Neural cell (in vitro differentiated cells): ENCODE measurements at regions not wholly inside any gene's neighbourhood (a gene's known extent, or its start where the extent isn't known, plus 50 kb on each side); places are given as distances from the start of the nearest gene placed in this dataset.

Experiments used
- H2AFZ ChIP-seq: fragments of 200-600, 300-800 bp; sonication (generic), shearing (Covaris generic); 2 replicates; pipeline ENCODE4 v1.6.0; 2014; ENCODE audit warnings: low read depth, mild to moderate bottlenecking, antibody characterized with exemption, low read length, moderate library complexity
- H3F3A ChIP-seq: fragments of 200-600 bp; shearing (Covaris generic); 2 replicates; pipeline ENCODE4 v1.6.1; 2016; ENCODE audit warnings: mild to moderate bottlenecking, moderate library complexity, mixed read lengths, antibody characterized with exemption, low read length; ENCODE audit not compliant: insufficient read depth, poor library complexity, severe bottlenecking
- H3K27ac ChIP-seq: fragments of 200-600, 300-800 bp; sonication (generic), shearing (Covaris generic); 2 replicates; pipeline ENCODE4 v1.5.1; 2014; ENCODE audit warnings: mild to moderate bottlenecking, low read length, moderate library complexity
- H3K27me3 ChIP-seq: fragments of 300-800, 200-600 bp; sonication (generic), shearing (Covaris generic); 2 replicates; pipeline ENCODE4 v1.6.0; 2014; ENCODE audit warnings: mild to moderate bottlenecking, low read depth, low read length, moderate library complexity; ENCODE audit not compliant: insufficient read depth
- H3K36me3 ChIP-seq: fragments of 300-800, 200-600 bp; sonication (generic), shearing (Covaris generic); 2 replicates; pipeline ENCODE4 v1.5.1; 2014; ENCODE audit warnings: mild to moderate bottlenecking, antibody characterized with exemption, low read length, moderate library complexity; ENCODE audit not compliant: insufficient read depth
- H3K4me2 ChIP-seq: fragments of 300-800, 200-600 bp; sonication (generic), shearing (Covaris generic); 2 replicates; pipeline ENCODE4 v1.6.0; 2014; ENCODE audit warnings: mild to moderate bottlenecking, low read length
- H3K4me3 ChIP-seq: fragments of 300-800, 200-600 bp; sonication (generic), shearing (Covaris generic); 2 replicates; pipeline ENCODE4 v1.5.1; 2014; ENCODE audit warnings: mild to moderate bottlenecking, low read length, moderate library complexity
- H3K79me2 ChIP-seq: fragments of 200-600 bp; shearing (Covaris generic); replicated peaks from 2 replicates; pipeline ENCODE4 v1.6.0; 2014; ENCODE audit warnings: mild to moderate bottlenecking, low read length, moderate library complexity; ENCODE audit not compliant: insufficient read depth
- H3K9ac ChIP-seq: fragments of 300-800, 200-600 bp; sonication (generic), shearing (Covaris generic); 2 replicates; pipeline ENCODE4 v1.6.1; 2016; ENCODE audit warnings: mild to moderate bottlenecking, low read length, mixed read lengths
- H3K9me2 ChIP-seq: fragments of 200-600 bp; shearing (Covaris generic); 2 replicates; pipeline ENCODE4 v1.6.1; 2016; ENCODE audit warnings: mild to moderate bottlenecking, low read length, mixed read lengths; ENCODE audit not compliant: insufficient read depth
- H3K9me3 ChIP-seq: fragments of 200-600, 300-800 bp; sonication (generic), shearing (Covaris generic); 2 replicates; pipeline ENCODE4 v1.6.1; 2016; ENCODE audit warnings: mild to moderate bottlenecking, mixed run types, low read length, moderate library complexity, mixed read lengths
- H4K20me1 ChIP-seq: fragments of 200-600 bp; shearing (Covaris generic); 2 replicates; pipeline ENCODE4 v1.6.1; 2016; ENCODE audit warnings: mild to moderate bottlenecking, mixed run types; ENCODE audit not compliant: insufficient read depth
- EP300 ChIP-seq: fragments of 450-650 bp; conservative IDR thresholded peaks from 2 replicates; pipeline ENCODE4 v1.6.1; 2014; ENCODE audit warnings: antibody characterized with exemption, mild to moderate bottlenecking, moderate library complexity; ENCODE audit not compliant: poor library complexity, severe bottlenecking
- EZH2 ChIP-seq: fragments of 200-600, 300-800 bp; shearing (Covaris generic), sonication (generic); IDR thresholded peaks from 2 replicates; pipeline ENCODE4 v1.6.1; 2014; ENCODE audit warnings: antibody characterized with exemption, low read length, borderline replicate concordance, mild to moderate bottlenecking; ENCODE audit not compliant: insufficient read depth, poor library complexity, severe bottlenecking
- MXI1 ChIP-seq: fragments of 450-650 bp; conservative IDR thresholded peaks from 2 replicates; pipeline ENCODE4 v1.6.1; 2014; ENCODE audit warnings: antibody characterized with exemption, mild to moderate bottlenecking; ENCODE audit not compliant: poor library complexity, severe bottlenecking
- POLR2AphosphoS5 ChIP-seq: IDR thresholded peaks from 2 replicates; pipeline ENCODE4 v1.6.1; 2012
- RAD21 ChIP-seq: fragments of 450-650 bp; conservative IDR thresholded peaks from 2 replicates; pipeline ENCODE4 v1.6.1; 2014; ENCODE audit warnings: antibody characterized with exemption, mild to moderate bottlenecking, moderate library complexity
- SMC3 ChIP-seq: fragments of 450-650 bp; conservative IDR thresholded peaks from 2 replicates; pipeline ENCODE4 v1.6.1; 2014; ENCODE audit warnings: antibody characterized with exemption, mild to moderate bottlenecking, moderate library complexity; ENCODE audit not compliant: poor library complexity
- TAF1 ChIP-seq: IDR thresholded peaks from 2 replicates; pipeline ENCODE4 v1.6.1; 2012; ENCODE audit warnings: low read depth
- TF ChIP-seq, protein P1 (sequence below): IDR thresholded peaks from 2 replicates; pipeline ENCODE4 v1.6.1; 2012; ENCODE audit warnings: borderline replicate concordance
- TF ChIP-seq, protein P2 (sequence below): fragments of 450-650 bp; IDR thresholded peaks from 2 replicates; pipeline ENCODE4 v1.5.1; 2014; ENCODE audit warnings: antibody characterized with exemption, mild to moderate bottlenecking, moderate library complexity; ENCODE audit not compliant: poor library complexity, severe bottlenecking

DNA sequence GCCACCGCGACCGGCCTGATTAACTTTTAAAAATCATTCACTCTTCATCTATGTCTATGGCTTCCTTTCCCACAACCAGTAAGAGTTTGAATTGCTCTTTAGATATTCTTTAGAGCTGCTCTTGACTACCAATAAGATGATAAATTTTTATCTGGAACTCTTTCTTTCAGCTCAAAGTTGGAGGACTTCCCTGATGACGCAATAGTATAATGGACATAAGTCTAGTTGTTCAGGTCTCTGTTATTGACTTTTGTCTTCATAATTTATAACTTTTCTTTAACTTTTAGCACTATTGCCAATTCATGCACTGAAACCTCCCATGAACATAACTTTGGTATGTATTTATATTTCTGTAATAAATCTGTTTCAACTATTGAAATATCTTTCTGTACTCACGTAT, 61.3 kb upstream of the NLGN1 start:
- H3K4me2 ChIP-seq = no peak overlapping the region
- H3K79me2 ChIP-seq = no peaks in the 10 kb centered on the region
- H3K9ac ChIP-seq = no peak overlapping the region
- H3K27me3 ChIP-seq = no peaks in the 10 kb centered on the region
- H3K27ac ChIP-seq = no peak overlapping the region
- no peaks in the 10 kb centered on the region for H3K36me3 ChIP-seq
- no peak for TF ChIP-seq POLR2AphosphoS5
- no peak for TF ChIP-seq MXI1
- no peak for TF ChIP-seq RAD21
- TF ChIP-seq, protein P1, sequence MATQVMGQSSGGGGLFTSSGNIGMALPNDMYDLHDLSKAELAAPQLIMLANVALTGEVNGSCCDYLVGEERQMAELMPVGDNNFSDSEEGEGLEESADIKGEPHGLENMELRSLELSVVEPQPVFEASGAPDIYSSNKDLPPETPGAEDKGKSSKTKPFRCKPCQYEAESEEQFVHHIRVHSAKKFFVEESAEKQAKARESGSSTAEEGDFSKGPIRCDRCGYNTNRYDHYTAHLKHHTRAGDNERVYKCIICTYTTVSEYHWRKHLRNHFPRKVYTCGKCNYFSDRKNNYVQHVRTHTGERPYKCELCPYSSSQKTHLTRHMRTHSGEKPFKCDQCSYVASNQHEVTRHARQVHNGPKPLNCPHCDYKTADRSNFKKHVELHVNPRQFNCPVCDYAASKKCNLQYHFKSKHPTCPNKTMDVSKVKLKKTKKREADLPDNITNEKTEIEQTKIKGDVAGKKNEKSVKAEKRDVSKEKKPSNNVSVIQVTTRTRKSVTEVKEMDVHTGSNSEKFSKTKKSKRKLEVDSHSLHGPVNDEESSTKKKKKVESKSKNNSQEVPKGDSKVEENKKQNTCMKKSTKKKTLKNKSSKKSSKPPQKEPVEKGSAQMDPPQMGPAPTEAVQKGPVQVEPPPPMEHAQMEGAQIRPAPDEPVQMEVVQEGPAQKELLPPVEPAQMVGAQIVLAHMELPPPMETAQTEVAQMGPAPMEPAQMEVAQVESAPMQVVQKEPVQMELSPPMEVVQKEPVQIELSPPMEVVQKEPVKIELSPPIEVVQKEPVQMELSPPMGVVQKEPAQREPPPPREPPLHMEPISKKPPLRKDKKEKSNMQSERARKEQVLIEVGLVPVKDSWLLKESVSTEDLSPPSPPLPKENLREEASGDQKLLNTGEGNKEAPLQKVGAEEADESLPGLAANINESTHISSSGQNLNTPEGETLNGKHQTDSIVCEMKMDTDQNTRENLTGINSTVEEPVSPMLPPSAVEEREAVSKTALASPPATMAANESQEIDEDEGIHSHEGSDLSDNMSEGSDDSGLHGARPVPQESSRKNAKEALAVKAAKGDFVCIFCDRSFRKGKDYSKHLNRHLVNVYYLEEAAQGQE = no peak
- TF ChIP-seq TAF1 = no peak
- TF ChIP-seq EZH2 = no peak
- TF ChIP-seq, protein P2, sequence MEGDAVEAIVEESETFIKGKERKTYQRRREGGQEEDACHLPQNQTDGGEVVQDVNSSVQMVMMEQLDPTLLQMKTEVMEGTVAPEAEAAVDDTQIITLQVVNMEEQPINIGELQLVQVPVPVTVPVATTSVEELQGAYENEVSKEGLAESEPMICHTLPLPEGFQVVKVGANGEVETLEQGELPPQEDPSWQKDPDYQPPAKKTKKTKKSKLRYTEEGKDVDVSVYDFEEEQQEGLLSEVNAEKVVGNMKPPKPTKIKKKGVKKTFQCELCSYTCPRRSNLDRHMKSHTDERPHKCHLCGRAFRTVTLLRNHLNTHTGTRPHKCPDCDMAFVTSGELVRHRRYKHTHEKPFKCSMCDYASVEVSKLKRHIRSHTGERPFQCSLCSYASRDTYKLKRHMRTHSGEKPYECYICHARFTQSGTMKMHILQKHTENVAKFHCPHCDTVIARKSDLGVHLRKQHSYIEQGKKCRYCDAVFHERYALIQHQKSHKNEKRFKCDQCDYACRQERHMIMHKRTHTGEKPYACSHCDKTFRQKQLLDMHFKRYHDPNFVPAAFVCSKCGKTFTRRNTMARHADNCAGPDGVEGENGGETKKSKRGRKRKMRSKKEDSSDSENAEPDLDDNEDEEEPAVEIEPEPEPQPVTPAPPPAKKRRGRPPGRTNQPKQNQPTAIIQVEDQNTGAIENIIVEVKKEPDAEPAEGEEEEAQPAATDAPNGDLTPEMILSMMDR = no peak
- TF ChIP-seq SMC3 = no peak
- no peak for TF ChIP-seq EP300
- H3K4me3 ChIP-seq = no peak overlapping the region
- no peaks in the 10 kb centered on the region for H3K9me3 ChIP-seq
- H3K9me2 ChIP-seq = no peaks in the 10 kb centered on the region
- H4K20me1 ChIP-seq = no peaks in the 10 kb centered on the region
- H3F3A ChIP-seq = no peaks in the 10 kb centered on the region
- no peak overlapping the region for H2AFZ ChIP-seq

DNA sequence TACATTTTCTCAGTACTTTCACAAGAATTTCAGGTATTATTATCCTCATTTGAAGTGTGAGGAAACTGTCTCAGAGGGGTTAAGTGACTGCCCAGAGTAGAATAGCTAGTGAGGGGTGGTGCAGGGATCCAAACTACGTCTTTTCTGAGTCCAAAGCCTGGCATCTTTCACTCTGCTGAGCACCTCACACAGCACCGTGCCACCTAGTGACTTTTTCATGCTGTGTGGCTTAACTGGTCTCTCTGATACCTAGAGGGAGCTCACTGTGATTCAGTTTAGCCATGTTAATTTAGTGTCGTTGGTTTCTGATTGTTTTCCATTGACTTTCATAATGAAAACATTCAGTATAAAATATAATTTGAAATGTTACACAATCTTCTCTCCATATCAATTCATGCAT, 91.4 kb upstream of the NLGN1 start:
- no peak overlapping the region for H3K4me2 ChIP-seq
- no peak overlapping the region for H3K9ac ChIP-seq
- no peaks in the 10 kb centered on the region for H3K9me3 ChIP-seq
- no peaks in the 10 kb centered on the region for H3K36me3 ChIP-seq
- no peaks in the 10 kb centered on the region for H4K20me1 ChIP-seq
- H3K4me3 ChIP-seq = no peak overlapping the region
- no peaks in the 10 kb centered on the region for H3K9me2 ChIP-seq
- no peak for TF ChIP-seq POLR2AphosphoS5
- TF ChIP-seq, protein P1 = no peak
- TF ChIP-seq RAD21 = no peak
- TF ChIP-seq EP300 = no peak
- no peak overlapping the region for H3K27ac ChIP-seq
- no peaks in the 10 kb centered on the region for H3K27me3 ChIP-seq
- no peak overlapping the region for H2AFZ ChIP-seq
- no peaks in the 10 kb centered on the region for H3K79me2 ChIP-seq
- no peaks in the 10 kb centered on the region for H3F3A ChIP-seq
